Endothelial cell of umbilical vein (primary cell): ENCODE measurements at regions not wholly inside any gene's neighbourhood (a gene's known extent, or its start where the extent isn't known, plus 50 kb on each side); places are given as distances from the start of the nearest gene placed in this dataset.

Experiments used
- BruUV-seq: library from RNA; stranded (reverse); fragments of 400-500 nt; replicated peaks from 2 replicates; lab custom pipeline; 2021; lab: Mats Ljungman, UMichigan
- CTCF ChIA-PET: fragments of 300-600, 350-600 bp; sonication (Branson Sonifier 250); formaldehyde crosslinking; loops from one replicate; lab custom pipeline; 2021; ENCODE audit warnings: antibody characterized with exemption, inconsistent platforms; lab: Charles Lee
- POLR2A ChIA-PET: fragments of 300-600, 350-600 bp; sonication (Branson Sonifier 250); formaldehyde crosslinking; loops from one replicate; lab custom pipeline; 2021; ENCODE audit warnings: antibody characterized with exemption, inconsistent platforms; lab: Charles Lee
- DNase-seq: peaks from one replicate; pipeline ENCODE4 v3.0.0-alpha.2; 2011; ENCODE audit warnings: low read depth, low spot score
- FAIRE-seq: peaks from 2 replicates; lab custom pipeline; 2011; peaks lifted over from hg19 to GRCh38; lab: Jason Lieb, UNC
- H2AFZ ChIP-seq: 2 replicates; pipeline ENCODE4 v1.6.0; 2012; ENCODE audit warnings: low read depth, low read length, control low read depth, inconsistent platforms
- H3K27ac ChIP-seq: 2 replicates; pipeline ENCODE4 v1.5.1; 2011; ENCODE audit warnings: low read depth, mild to moderate bottlenecking, control low read depth, low read length, moderate library complexity; ENCODE audit not compliant: insufficient read depth
- H3K27me3 ChIP-seq, 2 experiments: 2 replicates each; pipeline versions ENCODE4 v1.6.0 to v1.6.1; 2011; ENCODE audit warnings: low read length in 2 of 2, mixed read lengths in 1 of 2; ENCODE audit not compliant: control insufficient read depth in 2 of 2, insufficient read depth in 2 of 2
- H3K36me3 ChIP-seq, 2 experiments: 2 replicates in 1 of 2; 3 replicates in 1 of 2; pipeline ENCODE4 v1.5.1; 2011; ENCODE audit warnings: low read length in 2 of 2, mild to moderate bottlenecking in 1 of 2, moderate library complexity in 1 of 2; ENCODE audit not compliant: control insufficient read depth in 2 of 2, insufficient read depth in 2 of 2; ENCODE audit errors: extremely low read depth in 1 of 2
- H3K4me1 ChIP-seq: 3 replicates; pipeline ENCODE4 v1.5.1; 2011; ENCODE audit warnings: mild to moderate bottlenecking, low read length; ENCODE audit not compliant: control insufficient read depth, insufficient read depth; ENCODE audit errors: extremely low read depth
- H3K4me2 ChIP-seq: 2 replicates; pipeline ENCODE4 v1.6.1; 2011; ENCODE audit warnings: low read length, control low read depth, mixed read lengths; ENCODE audit not compliant: insufficient read depth
- H3K4me3 ChIP-seq, 3 experiments: fragments of 200-600 bp in 1 of 3; sonication (generic), shearing (Covaris generic) in 1 of 3; replicated peaks in 1 of 3; 2 replicates each; pipeline ENCODE4 v1.5.1; 2011 to 2016; ENCODE audit warnings: control low read depth in 3 of 3, low read length in 3 of 3, mild to moderate bottlenecking in 2 of 3, inconsistent platforms in 1 of 3, low read depth in 1 of 3, moderate library complexity in 1 of 3; ENCODE audit not compliant: insufficient read depth in 1 of 3
- H3K79me2 ChIP-seq: 2 replicates; pipeline ENCODE4 v1.6.0; 2012; ENCODE audit warnings: low read length, inconsistent platforms; ENCODE audit not compliant: control insufficient read depth, insufficient read depth
- H3K9ac ChIP-seq: replicated peaks from 2 replicates; pipeline ENCODE3; 2011; ENCODE audit warnings: low read length, control low read depth; ENCODE audit not compliant: insufficient read depth; ENCODE audit errors: extremely low read depth
- H3K9me1 ChIP-seq: replicated peaks from 3 replicates; pipeline ENCODE4 v1.6.0; 2011; ENCODE audit warnings: mild to moderate bottlenecking, low read length; ENCODE audit not compliant: control insufficient read depth, insufficient read depth; ENCODE audit errors: extremely low read depth
- H3K9me3 ChIP-seq: replicated peaks from 2 replicates; pipeline ENCODE4 v1.5.1; 2012; ENCODE audit warnings: low read length, inconsistent platforms; ENCODE audit not compliant: control insufficient read depth, insufficient read depth
- H4K20me1 ChIP-seq: replicated peaks from 2 replicates; pipeline ENCODE3; 2011; ENCODE audit warnings: mild to moderate bottlenecking, low read length; ENCODE audit not compliant: control insufficient read depth, insufficient read depth; ENCODE audit errors: extremely low read depth
- EZH2 ChIP-seq: IDR thresholded peaks from 2 replicates; pipeline ENCODE4 v1.6.1; 2012; ENCODE audit warnings: borderline replicate concordance, low read depth, mild to moderate bottlenecking, moderate library complexity, low read length, inconsistent platforms; ENCODE audit not compliant: severe bottlenecking
- FOS ChIP-seq: IDR thresholded peaks from 2 replicates; pipeline ENCODE4 v1.6.1; 2011; ENCODE audit warnings: mild to moderate bottlenecking, low read length, moderate library complexity, borderline replicate concordance; ENCODE audit not compliant: insufficient read depth
- GATA2 ChIP-seq: IDR thresholded peaks from 2 replicates; pipeline ENCODE4 v1.7.0; 2011; ENCODE audit warnings: low read depth, mild to moderate bottlenecking, moderate library complexity, mixed read lengths, low read length; ENCODE audit not compliant: insufficient read length, insufficient read depth
- JUN ChIP-seq: IDR thresholded peaks from 2 replicates; pipeline ENCODE4 v1.6.1; 2011; ENCODE audit warnings: borderline replicate concordance, low read depth; ENCODE audit not compliant: insufficient read length, insufficient read depth
- MAX ChIP-seq: IDR thresholded peaks from 2 replicates; pipeline ENCODE4 v1.6.1; 2011; ENCODE audit not compliant: insufficient read depth, insufficient read length
- MYC ChIP-seq: IDR thresholded peaks from one replicate; pipeline ENCODE4 v1.6.1; 2011; ENCODE audit warnings: mild to moderate bottlenecking, low read depth, low read length
- POLR2A ChIP-seq: IDR thresholded peaks from 2 replicates; pipeline ENCODE4 v1.6.1; 2012; ENCODE audit warnings: low read depth, mild to moderate bottlenecking, control low read depth, low read length
- POLR2AphosphoS5 ChIP-seq: IDR thresholded peaks from 2 replicates; pipeline ENCODE4 v1.6.1; 2012; ENCODE audit warnings: low read depth, mild to moderate bottlenecking, control low read depth, low read length, moderate library complexity; ENCODE audit not compliant: insufficient read depth
- dilution Hi-C: fragments of 300-500 bp; cut with MboI; formaldehyde crosslinking; loops from one replicate; pipeline ENCODE4 v1.15.0; 2019; ENCODE audit warnings: low sequenced_read_pairs; ENCODE audit not compliant: extremely low pct_ligation_motif_present
- intact Hi-C: fragments of 100-400 bp; cut with micrococcal nuclease; formaldehyde crosslinking; loops from one replicate; pipeline ENCODE4 v1.10.0; 2022
- TF ChIP-seq, protein P1 (sequence below), 2 donors: IDR thresholded peaks; 1 replicate in 1 of 2; 2 replicates in 1 of 2; pipeline ENCODE4 v1.5.1; 2011; ENCODE audit warnings: low read length in 2 of 2, mild to moderate bottlenecking in 2 of 2, moderate library complexity in 2 of 2, control low read depth in 1 of 2, inconsistent platforms in 1 of 2, low read depth in 1 of 2; ENCODE audit not compliant: insufficient read depth in 1 of 2; ENCODE audit errors: extremely low read depth in 1 of 2

DNA sequence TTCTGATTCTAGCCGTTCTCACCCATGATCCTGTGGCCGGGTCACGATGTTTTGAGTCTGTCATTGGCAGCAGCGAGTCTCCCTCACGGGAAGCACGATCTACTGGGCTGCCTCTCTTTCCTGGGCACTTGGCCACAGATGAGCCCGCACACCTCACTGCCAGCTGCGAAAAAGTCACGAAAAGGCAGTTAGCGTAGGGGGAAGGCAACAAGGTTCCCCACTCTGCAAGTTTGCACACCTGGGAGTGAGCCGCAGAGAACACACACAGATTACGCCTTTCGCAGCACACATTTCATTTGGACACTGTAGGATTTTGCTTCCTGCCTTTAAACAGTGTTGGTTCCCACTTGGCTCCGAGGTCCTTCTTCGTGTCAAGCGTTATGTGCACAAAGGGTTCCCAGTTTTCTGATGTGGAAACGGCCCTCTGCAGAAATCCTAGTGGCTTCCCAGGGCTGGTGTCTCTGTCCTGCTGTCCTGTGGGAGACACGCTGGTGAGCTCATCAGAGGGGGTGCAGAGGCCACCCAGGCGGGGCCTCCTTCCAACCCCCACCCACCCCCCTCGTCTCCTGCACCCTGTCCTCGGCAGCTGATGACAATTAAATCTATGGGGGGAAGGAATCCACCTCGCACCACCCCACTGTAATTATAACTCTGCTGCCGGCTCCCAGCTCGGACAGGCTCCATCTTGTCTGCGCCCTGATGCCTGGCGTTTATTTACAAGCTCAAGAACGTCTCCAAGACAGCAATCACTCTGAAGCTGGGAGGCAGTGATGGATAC lies 157.3 kb upstream of the SALL3 start:
- TF ChIP-seq MAX (no peak), POLR2AphosphoS5 (no peak), GATA2 (no peak), MYC (no peak), FOS (no peak), JUN (no peak), EZH2 (no peak), POLR2A (no peak)
- TF ChIP-seq, protein P1, sequence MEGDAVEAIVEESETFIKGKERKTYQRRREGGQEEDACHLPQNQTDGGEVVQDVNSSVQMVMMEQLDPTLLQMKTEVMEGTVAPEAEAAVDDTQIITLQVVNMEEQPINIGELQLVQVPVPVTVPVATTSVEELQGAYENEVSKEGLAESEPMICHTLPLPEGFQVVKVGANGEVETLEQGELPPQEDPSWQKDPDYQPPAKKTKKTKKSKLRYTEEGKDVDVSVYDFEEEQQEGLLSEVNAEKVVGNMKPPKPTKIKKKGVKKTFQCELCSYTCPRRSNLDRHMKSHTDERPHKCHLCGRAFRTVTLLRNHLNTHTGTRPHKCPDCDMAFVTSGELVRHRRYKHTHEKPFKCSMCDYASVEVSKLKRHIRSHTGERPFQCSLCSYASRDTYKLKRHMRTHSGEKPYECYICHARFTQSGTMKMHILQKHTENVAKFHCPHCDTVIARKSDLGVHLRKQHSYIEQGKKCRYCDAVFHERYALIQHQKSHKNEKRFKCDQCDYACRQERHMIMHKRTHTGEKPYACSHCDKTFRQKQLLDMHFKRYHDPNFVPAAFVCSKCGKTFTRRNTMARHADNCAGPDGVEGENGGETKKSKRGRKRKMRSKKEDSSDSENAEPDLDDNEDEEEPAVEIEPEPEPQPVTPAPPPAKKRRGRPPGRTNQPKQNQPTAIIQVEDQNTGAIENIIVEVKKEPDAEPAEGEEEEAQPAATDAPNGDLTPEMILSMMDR (IDR thresholded peaks at IDR 0.05; ENCODE audit: extremely low read depth in 1 of 2, insufficient read depth in 1 of 2, low read depth in 1 of 2, low read length in 2 of 2): no peak
- Histone ChIP-seq H3K4me1 (no peaks in the 10 kb centered on the region), H3K4me2 (no peak overlapping the region), H3K36me3 (no peaks in the 10 kb centered on the region), H4K20me1 (no peaks in the 10 kb centered on the region), H3K27ac (no peak overlapping the region), H2AFZ (no peak overlapping the region), H3K27me3 (no peaks in the 10 kb centered on the region), H3K9me1 (no peaks in the 10 kb centered on the region), H3K9ac (no peak overlapping the region), H3K4me3 (no peak overlapping the region), H3K79me2 (no peaks in the 10 kb centered on the region), H3K9me3 (peaks cover 8% of the 10 kb centered on the region)
- FAIRE-seq (no peak), DNase-seq (no peak)
- dilution Hi-C loops (no loop called here), intact Hi-C loops (no loop called here)
- BruUV-seq: no TSS peak
- ChIA-PET POLR2A (no interaction called here), CTCF (no interaction called here)
